ENCODE measurements at regions not wholly inside any gene's neighbourhood (a gene's known extent, or its start where the extent isn't known, plus 50 kb on each side); places are given as distances from the start of the nearest gene placed in this dataset.
"Not testable (repeated sequence)": the region's sequence is repeated elsewhere in the genome, so short reads cannot be mapped to it uniquely, and the experiment has no call there.

- no peak overlapping the region for H3K4me2 ChIP-seq (ENCODE audit: insufficient read depth, insufficient read length, low read length)
- DNase-seq: no peak
- H2BK12ac ChIP-seq (ENCODE audit: insufficient read length, low read depth, low read length): no peak overlapping the region
- no peak overlapping the region for H3K27ac ChIP-seq (ENCODE audit: insufficient read length, low read depth, low read length)
- H3K27me3 ChIP-seq (ENCODE audit: insufficient read depth, low read length): no peaks in the 10 kb centered on the region
- no peaks in the 10 kb centered on the region for H4K20me1 ChIP-seq (ENCODE audit: control insufficient read depth, insufficient read depth, insufficient read length)
- no peak overlapping the region for H2BK5ac ChIP-seq (ENCODE audit: insufficient read length, low read length)
- no peak overlapping the region for H3T11ph ChIP-seq (ENCODE audit: low read length)
- H4K91ac ChIP-seq (ENCODE audit: insufficient read length, low read depth, low read length): no peak overlapping the region
- no peak overlapping the region for H3K9ac ChIP-seq (ENCODE audit: extremely low read depth, insufficient read length, low read length)
- H3K79me2 ChIP-seq (ENCODE audit: insufficient read depth, low read length): no peaks in the 10 kb centered on the region
- peaks cover 24 to 28% of the 10 kb centered on the region in 2 experiments for H3K9me3 Mint-ChIP-seq
- no peak overlapping the region for H3K56ac ChIP-seq (ENCODE audit: insufficient read length, low read depth, low read length)
- H2BK15ac ChIP-seq (ENCODE audit: low read depth, low read length): no peak overlapping the region
- H3K14ac ChIP-seq (ENCODE audit: insufficient read depth, low read length): no peak overlapping the region
- peaks cover 4% of the 10 kb centered on the region for H3K27me3 Mint-ChIP-seq (ENCODE audit: low read depth)
- no peak overlapping the region for H2AK5ac ChIP-seq (ENCODE audit: insufficient read length, low read length)
- no peak overlapping the region for H3K23ac ChIP-seq (ENCODE audit: insufficient read length, low read depth, low read length)
- H3K36me3 Mint-ChIP-seq (ENCODE audit: insufficient read depth in 1 of 3, low read depth in 3 of 3): peaks cover 2 to 17% (median 4%) of the 10 kb centered on the region in 3 experiments; a peak in 4 of 7 replicates
- no peak overlapping the region for H2BK20ac ChIP-seq (ENCODE audit: low read depth, low read length, poor library complexity, severe bottlenecking)
- H3K9me3 ChIP-seq (ENCODE audit: control insufficient read depth, low read depth, low read length): no peaks in the 10 kb centered on the region
- H3K4me1 Mint-ChIP-seq: peaks cover 3% of the 10 kb centered on the region in 2 experiments; a peak in 3 of 4 replicates
- no peak overlapping the region for H2BK120ac ChIP-seq (ENCODE audit: low read depth, low read length, poor library complexity, severe bottlenecking)
- H4K5ac ChIP-seq (ENCODE audit: insufficient read length, low read depth, low read length): no peak overlapping the region
- H2AFZ ChIP-seq (ENCODE audit: low read length): no peak overlapping the region
- peak overlapping the region in 1 of 3 experiments; percentile 74; a peak in 1 of 7 replicates for H3K27ac Mint-ChIP-seq
- no peaks in the 10 kb centered on the region for H3K79me1 ChIP-seq (ENCODE audit: insufficient read depth, low read depth, low read length, poor library complexity, severe bottlenecking)
- no peak overlapping the region for H3K4ac ChIP-seq (ENCODE audit: low read depth, low read length)
- H3K4me3 Mint-ChIP-seq: no peak overlapping the region
- no peak overlapping the region for H3K18ac ChIP-seq (ENCODE audit: insufficient read length, low read depth, low read length)
- TF ChIP-seq, protein P1, sequence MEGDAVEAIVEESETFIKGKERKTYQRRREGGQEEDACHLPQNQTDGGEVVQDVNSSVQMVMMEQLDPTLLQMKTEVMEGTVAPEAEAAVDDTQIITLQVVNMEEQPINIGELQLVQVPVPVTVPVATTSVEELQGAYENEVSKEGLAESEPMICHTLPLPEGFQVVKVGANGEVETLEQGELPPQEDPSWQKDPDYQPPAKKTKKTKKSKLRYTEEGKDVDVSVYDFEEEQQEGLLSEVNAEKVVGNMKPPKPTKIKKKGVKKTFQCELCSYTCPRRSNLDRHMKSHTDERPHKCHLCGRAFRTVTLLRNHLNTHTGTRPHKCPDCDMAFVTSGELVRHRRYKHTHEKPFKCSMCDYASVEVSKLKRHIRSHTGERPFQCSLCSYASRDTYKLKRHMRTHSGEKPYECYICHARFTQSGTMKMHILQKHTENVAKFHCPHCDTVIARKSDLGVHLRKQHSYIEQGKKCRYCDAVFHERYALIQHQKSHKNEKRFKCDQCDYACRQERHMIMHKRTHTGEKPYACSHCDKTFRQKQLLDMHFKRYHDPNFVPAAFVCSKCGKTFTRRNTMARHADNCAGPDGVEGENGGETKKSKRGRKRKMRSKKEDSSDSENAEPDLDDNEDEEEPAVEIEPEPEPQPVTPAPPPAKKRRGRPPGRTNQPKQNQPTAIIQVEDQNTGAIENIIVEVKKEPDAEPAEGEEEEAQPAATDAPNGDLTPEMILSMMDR (conservative IDR thresholded peaks at IDR 0.05): no peak
- WGBS (ENCODE audit: extremely low coverage, insufficient read length, low lambda C conversion rate): no CpG with 5 or more reads among the region's 1 CpG
- no peaks in the 10 kb centered on the region for H3K23me2 ChIP-seq (ENCODE audit: insufficient read length, low read depth, low read length, poor library complexity, severe bottlenecking)
- no peak overlapping the region for H4K8ac ChIP-seq (replicated peaks; ENCODE audit: insufficient read length, low read depth, low read length)
- H3K4me1 ChIP-seq (ENCODE audit: insufficient read depth, low read length): no peaks in the 10 kb centered on the region
Measured at GRCh38 chr6:84835340-84835739, 70.9 kb upstream of the TBX18 start.

- not testable (repeated sequence) for H3K4me3 Mint-ChIP-seq; H3K27me3 Mint-ChIP-seq (ENCODE audit: low read depth); H3K79me2 ChIP-seq (ENCODE audit: insufficient read depth, low read length); H3T11ph ChIP-seq (ENCODE audit: low read length); H2BK5ac ChIP-seq (ENCODE audit: insufficient read length, low read length); H4K8ac ChIP-seq (replicated peaks; ENCODE audit: insufficient read length, low read depth, low read length); H3K27ac ChIP-seq (ENCODE audit: insufficient read length, low read depth, low read length); H2AFZ ChIP-seq (ENCODE audit: low read length); H2BK15ac ChIP-seq (ENCODE audit: low read depth, low read length); H2BK12ac ChIP-seq (ENCODE audit: insufficient read length, low read depth, low read length); H3K4me2 ChIP-seq (ENCODE audit: insufficient read depth, insufficient read length, low read length); H3K79me1 ChIP-seq (ENCODE audit: insufficient read depth, low read depth, low read length, poor library complexity, severe bottlenecking); H2AK5ac ChIP-seq (ENCODE audit: insufficient read length, low read length); H3K27me3 ChIP-seq (ENCODE audit: insufficient read depth, low read length); H2BK20ac ChIP-seq (ENCODE audit: low read depth, low read length, poor library complexity, severe bottlenecking); H4K5ac ChIP-seq (ENCODE audit: insufficient read length, low read depth, low read length); H3K18ac ChIP-seq (ENCODE audit: insufficient read length, low read depth, low read length); H3K4me1 ChIP-seq (ENCODE audit: insufficient read depth, low read length); H2BK120ac ChIP-seq (ENCODE audit: low read depth, low read length, poor library complexity, severe bottlenecking); DNase-seq; H3K4me1 Mint-ChIP-seq; H3K9me3 ChIP-seq (ENCODE audit: control insufficient read depth, low read depth, low read length); H3K23ac ChIP-seq (ENCODE audit: insufficient read length, low read depth, low read length); H4K20me1 ChIP-seq (ENCODE audit: control insufficient read depth, insufficient read depth, insufficient read length); H3K23me2 ChIP-seq (ENCODE audit: insufficient read length, low read depth, low read length, poor library complexity, severe bottlenecking); H4K91ac ChIP-seq (ENCODE audit: insufficient read length, low read depth, low read length); H3K56ac ChIP-seq (ENCODE audit: insufficient read length, low read depth, low read length); H3K9ac ChIP-seq (ENCODE audit: extremely low read depth, insufficient read length, low read length); H3K4ac ChIP-seq (ENCODE audit: low read depth, low read length); H3K14ac ChIP-seq (ENCODE audit: insufficient read depth, low read length); H3K27ac Mint-ChIP-seq
- no CpG with 5 or more reads among the region's 6 CpGs for WGBS (ENCODE audit: extremely low coverage, insufficient read length, low lambda C conversion rate)
- Mint-ChIP-seq H3K9me3 (peaks cover 31 to 38% of the 10 kb centered on the region in 2 experiments), H3K36me3 (ENCODE audit: insufficient read depth in 1 of 3, low read depth in 3 of 3) (peaks cover 4 to 17% (median 4%) of the 10 kb centered on the region in 3 experiments; a peak in 4 of 7 replicates)
Measured at GRCh38 chr6:84831924-84832323, 67.5 kb upstream of the TBX18 start.

Measured in H9 (cell line).